Hematopoietic multipotent progenitor cell (in vitro differentiated cells): ENCODE measurements at regions not wholly inside any gene's neighbourhood (a gene's known extent, or its start where the extent isn't known, plus 50 kb on each side); places are given as distances from the start of the nearest gene placed in this dataset.
A peak's percentile ranks its signal among the peaks of the same experiment; 100 is the strongest.

Experiments used
- DNase-seq, 3 donors: peaks; one replicate each; pipeline ENCODE4 v3.0.0-alpha.2; 2011 to 2015; ENCODE audit warnings: low read depth in 2 of 3, low spot score in 2 of 3

DNA sequence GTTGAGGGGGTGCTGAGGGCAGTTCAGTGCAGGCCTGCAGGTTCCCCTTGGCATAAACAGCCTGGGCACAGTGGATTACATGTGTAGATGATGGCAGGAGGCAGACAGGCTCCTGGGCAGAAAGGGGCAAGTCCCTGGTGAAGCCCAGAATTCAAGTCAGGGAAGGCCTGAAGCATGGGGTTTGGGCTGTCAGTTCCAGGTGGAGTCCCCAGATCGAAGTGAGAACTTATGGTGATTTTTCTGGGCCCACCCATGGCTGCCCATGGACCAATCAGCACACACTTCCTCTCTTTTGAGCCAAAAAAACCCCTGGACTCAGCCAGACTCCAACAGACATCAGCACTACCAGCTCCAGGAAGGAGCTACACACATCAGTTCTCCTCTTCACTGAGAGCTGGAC, 529.1 kb downstream of the PPARGC1A start:
- no peak for DNase-seq

DNA sequence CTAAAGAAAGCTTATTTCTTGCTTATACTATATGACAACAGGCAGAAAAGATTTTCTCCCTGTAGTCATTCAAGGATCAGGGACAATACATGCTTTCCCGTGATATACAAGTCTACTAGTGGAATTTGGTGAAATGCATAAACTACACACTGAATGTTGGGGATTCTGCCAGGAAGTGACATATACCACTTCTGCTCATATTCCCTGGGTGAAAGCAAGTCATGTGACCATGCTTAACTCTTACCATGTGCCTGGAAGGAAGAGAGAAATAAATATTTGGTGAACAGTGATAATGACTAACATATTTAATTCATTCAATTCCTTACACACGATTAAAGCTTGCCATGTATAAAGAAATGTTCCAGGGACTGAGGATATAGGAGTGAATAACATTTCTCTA, 534.6 kb downstream of the PPARGC1A start:
- DNase-seq, result no peak

DNA sequence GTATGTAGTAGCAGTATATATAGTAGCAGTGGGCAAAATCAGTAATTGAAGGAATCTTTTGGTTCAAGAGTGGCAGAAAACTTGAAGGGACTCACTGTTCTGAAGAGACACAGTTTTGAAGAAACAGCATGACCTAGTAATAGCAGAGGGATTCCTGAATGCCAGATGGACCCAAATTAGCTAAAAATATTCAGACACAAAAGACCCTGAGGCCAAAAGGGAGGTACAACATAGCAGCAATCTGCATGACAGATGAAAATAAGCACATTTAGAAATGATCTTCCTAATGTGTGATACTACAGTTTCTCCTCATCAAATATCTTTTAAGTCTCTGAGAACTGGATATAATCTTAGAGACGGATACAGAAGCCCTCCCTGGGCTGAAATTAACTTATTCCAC, 536.6 kb downstream of the PPARGC1A start:
- DNase-seq, result no peak

DNA sequence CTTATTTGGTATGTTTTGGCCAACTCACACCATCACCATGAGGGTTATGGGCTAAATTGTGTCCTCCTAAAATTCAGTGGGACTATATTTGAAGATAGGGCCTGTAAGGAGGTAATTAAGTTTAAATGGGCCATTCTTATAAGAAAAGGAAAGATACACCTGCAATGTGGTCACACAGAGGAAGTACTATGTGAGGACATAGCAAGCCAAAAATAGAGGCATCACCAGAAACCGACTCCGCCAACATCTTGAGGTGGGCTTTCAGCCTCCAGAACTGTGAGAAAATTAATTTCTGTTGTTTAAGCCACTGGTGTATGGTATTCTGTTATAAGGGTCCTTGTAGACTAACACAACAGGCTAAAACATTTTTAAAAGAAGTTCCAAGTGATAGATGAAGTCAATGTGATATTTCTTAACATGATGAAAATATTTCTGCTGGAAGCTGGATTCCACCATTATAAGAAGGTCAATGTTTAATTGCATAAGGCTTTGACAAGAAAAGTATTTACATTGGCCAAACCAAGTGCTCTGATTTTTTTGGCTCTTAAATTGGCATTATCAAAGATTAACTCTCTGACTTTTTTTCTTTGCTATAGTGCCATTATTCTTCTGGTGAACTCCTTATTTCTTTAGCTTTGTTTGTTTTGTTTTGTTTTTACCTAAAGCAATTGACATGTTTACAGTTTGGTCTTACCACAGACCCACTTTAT, 540.9 kb downstream of the PPARGC1A start:
- DNase-seq, result no peak

DNA sequence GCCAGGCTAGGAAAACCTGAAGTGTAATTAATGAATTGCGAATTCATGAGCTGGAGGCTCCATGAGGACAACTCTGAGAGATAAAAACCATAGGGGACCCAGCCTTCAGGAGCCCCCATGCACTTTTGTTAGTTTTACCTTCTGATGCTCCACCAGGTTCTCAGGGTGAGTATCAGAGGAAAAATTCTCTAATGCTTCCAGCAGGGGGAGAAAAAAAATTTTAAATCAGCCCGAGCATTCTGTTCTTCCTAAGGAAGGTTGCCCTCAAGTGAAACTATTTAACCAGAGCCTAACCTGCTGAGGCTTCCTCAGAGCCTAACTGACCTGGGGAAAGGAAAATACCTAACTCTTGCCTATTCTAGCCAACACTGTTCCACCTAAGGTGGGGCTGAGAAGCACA, 552.6 kb downstream of the PPARGC1A start:
- DNase-seq, result no peak

DNA sequence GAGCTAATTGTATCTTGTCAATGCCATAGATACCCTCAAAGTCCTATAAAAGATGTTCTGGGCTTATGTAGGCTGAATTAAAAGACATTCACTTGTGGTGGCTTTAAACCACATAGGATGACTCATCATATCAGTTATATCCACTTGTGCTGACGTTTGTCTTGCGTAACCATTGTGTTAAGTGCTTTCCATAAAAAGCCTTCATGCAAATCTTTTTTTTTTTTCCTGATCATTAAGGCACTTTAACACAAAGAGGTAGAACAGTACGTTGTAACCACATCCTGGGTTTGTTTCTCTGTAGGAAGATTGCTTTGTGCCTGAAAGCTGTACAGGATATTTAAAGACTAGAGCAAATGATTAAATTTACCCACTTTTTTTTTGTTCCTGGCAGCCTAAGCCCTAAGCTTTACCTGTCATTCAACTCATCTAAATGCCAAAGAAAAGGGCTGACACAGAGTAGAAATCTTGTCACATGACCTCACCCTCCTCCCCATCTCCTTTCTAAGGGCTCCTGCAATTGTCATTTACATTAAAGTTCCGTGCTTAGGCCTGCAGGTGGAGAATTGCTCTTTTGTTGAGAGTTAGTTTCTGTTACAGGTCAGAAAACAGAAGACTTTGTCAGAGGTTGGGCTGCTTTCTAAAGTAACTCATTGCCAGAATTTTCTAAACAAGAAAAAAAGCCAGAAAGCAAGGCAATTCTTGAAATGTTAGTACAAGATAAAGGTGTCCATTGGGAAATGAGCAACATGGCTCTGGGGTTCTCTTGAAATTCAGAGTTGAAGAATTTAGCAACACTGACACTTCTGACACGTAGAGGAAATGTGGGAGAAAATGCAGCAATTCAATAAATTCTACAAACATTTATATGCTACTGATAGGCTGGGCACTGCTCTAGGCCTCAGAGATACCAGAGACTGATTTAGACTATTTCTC, 555.6 kb downstream of the PPARGC1A start:
- peak; percentile 25 to 94 (median 89) for DNase-seq

DNA sequence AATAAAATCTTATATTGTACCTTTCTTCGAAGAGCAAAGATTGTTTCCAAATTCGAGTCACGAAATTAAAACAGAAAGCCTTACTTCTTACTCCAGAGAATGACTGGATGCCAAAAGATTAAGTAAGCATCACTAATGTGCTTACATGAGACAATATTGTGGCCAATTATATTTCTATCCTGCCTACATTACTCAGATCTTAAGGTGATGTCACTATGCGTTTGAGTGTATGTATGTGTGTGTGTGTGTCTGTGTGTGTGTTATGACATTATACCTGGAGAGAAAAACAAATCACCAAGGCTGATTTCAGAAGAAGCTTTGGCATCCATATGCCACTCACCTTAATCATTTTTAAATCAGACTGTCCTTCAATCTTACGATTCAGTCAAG, 556.3 kb downstream of the PPARGC1A start:
- no peak for DNase-seq

DNA sequence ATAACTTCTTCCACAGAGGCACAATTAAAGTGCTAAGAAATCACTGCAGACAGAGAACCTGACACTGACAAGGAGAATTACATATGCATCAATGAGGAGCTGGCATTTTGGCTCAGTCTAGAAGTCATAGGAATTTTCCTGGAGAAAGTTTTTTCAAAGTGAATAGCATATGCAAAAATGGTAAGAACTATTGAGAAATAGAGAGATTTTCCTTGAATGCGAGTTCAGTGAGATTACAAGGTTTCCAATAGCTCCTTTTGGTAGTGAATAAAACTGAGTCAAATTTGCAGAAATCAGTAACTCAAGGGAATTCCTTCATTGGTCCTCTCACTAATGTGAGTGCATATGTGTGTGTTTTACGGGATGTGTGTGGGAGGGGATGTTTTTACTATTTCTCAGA, 557.5 kb downstream of the PPARGC1A start:
- no peak for DNase-seq

DNA sequence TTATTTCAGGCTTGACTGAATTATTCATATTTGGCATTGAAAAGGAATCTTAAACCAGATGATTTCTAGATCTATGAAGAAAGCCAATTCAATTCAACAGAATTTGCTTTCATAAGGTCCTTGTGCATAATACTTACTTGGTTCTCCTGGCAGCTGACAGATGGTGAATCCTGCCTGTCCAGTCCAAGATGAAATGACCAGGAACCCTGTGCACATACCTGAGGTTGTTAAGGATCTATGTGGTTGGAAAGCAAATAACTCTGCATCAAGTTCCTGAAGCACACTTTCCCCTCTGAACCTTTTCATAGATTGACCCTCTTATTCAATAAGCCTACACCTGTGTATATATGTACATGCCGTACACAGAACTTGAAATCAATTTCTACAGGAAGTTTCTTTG, 562.7 kb downstream of the PPARGC1A start:
- no peak for DNase-seq

DNA sequence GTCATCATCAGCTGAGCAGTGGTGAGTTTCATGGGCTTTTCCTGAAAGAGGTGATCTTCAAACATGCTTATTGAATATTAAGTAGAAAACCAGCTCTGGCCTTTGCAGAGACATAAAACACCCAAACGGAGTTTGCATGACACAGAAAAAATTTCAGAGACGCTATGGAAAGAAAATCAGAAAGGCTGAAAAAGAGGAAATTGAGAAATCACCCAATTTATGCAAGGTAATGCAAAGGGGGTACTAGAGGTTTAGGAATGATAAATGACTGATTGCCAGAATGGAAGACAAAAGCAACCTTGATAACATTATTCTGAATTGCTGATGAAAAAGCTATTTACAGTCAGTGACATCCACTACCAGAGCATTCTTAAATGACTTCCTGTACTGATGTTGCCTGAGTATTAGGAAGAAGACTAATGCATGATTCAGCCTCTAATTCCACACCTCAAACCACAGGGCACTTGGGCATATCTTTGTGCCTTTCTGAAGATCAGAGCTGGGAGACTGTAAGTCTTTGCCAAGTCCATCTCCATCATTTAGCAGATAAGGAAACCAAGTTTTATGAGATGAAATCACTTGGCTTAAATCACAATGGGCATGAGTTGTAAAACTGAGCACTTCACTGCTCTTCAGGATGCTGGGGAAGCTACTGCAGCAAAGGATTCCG, 565.7 kb downstream of the PPARGC1A start:
- DNase-seq, result peak in 1 of 3 donors; percentile 55

DNA sequence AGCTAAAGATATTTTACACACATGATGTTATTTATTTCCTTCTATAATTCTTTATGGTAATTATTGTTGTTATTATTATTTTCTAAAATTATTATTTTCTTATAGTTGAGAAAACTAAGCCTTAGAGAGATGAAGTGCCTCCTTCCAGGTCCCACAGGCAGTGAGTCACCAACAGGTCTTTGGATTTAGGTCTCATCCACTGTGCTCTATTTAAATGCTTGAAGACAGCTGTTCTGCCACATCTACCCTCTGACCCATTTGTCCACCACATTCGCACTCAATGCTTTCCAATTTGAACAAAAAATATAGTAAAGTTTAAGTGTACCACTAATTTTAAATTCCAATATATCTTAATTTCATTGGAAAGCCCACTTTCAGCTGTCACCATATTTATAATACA, 566.4 kb downstream of the PPARGC1A start:
- DNase-seq, result no peak

DNA sequence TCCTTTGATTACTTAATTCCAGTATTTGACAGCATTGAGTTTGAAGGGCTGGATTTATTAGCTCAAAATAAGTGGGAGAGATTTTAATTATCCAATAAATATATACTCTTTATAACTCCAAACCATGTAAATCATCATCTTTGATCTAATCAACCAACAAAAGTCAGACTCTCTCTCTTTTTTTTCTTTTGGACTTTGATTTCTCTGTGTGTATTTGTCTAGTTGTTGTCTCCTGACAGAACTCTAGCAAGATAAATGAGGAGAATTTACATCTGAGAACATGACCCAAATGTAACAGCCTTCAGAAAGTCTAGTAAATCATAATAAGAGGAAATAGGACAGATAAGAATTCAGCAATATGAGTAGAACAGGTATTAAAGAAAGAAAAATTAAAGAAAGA, 567.1 kb downstream of the PPARGC1A start:
- no peak for DNase-seq

DNA sequence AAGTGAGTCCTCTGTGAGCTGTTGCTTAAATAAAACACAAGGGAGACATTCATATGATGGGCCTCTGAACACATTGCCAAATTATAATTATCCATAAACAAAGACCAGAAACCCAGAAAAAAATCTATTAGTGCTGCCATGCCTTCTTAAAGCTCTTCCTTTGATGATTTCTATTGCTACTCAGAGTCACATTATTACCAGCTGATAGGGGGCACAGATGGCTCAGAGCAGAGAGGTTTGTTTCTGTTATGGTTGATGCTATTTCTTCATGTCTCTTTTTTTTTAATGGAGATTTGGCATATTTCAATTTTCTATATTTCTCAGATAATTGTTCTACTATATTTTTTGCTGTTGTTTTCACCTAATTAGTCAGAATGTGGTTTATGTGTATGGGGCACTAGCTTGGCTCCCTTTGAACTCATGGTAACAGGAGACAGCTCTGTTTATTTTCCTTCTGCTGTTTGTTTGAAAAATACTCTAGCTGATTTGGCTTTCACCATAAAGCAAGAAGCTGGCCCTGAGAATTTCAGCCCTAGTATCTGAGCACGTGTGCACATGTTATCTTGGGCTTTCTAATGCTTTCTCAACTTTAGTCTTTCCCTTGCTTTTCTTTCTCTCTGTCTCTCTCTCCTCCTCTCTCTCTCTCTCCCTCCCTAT, 568.8 kb downstream of the PPARGC1A start:
- no peak for DNase-seq

DNA sequence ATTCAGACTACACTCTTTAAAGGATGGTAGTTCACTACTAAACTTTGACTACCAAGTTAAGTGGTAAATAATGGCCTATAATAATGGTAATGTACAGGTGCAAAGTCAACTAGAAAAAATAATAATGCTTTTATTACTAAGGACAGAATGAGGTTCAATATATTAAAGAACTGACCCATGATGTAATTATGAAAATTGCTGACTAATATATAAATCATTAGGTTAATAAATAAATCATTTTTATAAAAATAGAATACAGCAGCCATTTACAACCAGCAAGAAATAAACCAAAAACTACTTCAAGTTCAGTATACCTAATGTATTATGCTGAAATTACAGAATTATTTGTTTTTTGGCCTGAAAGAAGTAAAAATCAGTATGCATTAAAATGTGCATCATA, 577.2 kb downstream of the PPARGC1A start:
- no peak for DNase-seq

DNA sequence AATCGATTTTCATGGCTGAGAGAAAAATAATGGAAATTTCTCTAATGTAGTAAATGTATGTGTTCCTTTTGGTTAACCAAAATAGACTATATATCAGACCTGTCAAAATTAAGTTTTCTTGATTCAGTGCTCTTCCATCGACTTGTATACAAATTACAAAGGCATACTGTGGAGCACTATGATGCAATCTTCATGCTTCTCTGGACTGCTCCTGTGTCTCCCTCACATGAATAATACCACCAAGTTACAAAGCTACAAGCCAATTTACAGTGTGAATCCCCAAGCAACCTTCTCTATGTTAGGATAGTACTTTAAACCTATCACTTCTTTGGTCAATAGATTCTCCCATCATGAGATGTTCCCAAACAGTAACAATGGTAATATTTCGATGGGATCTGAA, 577.9 kb downstream of the PPARGC1A start:
- DNase-seq, result no peak

DNA sequence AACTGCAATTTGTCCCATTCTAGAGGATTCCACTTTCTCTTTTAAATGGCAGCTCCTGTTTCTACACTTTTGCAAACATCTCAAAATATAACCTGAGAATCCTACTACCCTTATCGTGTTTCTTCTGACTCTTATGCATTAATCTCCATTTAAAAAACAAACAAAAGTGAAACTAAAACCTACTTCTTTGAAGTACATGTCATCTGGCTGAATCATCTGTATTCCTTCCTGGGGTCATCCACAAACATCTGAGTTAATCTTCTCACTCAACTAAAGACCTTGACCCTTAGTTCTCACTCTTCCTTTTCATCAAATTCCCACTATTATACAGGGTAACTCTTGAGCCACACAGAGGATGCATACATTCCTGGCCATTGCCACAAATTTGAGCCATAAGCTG, 584.8 kb downstream of the PPARGC1A start:
- no peak for DNase-seq

DNA sequence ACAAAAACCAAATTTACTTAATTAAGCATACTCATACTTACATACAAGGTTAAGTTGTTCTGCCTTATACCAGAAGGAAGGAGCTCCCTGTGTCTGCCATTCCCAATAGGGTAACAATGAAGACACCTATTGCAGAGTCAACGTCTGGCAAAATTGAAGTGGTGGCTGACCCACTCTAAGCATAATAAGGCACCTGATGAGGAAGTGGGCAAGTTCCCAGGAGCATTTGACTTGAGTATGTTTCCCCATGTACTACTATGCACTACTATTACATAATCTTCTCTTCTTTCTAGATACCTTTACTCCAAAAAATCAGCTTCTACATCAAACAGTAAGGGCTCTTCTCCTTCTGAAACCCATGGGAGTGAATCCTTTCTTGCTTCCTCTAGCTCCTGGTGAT, 591.5 kb downstream of the PPARGC1A start:
- DNase-seq, result no peak

DNA sequence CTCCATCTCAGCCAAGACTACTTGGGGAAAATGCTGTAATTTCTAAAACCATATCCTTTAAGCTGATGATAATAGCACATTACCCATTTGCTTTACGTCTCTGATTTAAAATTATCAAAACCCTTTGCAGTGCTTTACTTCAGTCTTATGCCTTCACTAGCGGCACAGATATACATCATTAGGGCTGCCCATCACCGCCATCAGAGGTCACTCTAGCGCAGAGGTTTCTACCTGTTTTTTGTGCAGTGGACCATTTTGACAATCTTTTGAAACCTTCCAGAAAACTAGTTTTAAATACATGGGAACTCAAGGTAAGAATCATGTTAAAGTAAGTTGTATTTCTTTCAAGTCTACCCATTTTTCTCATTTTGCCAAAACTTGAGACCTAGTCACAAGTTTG, 592.5 kb downstream of the PPARGC1A start:
- no peak for DNase-seq

DNA sequence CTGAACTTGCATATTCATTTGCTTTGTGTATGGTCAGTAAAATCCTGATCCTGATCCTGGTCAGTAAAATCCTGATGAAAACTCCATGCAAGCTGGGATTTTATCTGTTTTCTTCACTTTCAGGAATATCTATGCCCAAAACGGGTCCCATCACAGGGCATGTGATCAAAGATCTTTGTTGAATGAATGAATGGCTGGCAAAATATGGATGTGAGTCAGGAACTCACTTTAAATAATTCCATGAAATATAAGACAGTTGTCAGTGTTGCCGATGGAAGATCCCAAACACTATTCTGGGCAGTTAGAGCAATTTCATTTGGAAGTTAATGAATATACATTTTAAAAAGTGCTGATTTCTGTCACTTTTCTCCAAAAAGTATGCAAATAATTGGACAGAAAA, 598.4 kb downstream of the GBA3 start:
- no peak for DNase-seq

DNA sequence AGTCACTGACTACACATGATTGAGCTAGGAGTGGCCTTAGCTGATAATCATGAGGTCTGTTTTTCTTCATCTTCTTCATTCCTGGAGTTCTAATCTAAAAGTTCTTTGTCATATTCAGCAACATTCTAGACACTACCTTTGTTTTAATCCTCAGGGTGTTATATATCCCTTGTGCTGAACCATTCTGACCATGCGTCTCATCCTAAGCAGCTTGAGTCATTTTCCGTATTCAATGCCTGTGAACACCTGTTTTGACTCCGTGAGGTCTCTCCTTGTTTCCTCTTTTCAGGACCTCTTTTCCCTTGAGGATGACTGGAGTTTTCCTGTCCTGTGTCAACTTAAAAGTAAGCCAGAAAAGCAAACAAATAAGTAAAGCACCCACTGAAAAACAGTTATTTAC, 597.9 kb downstream of the GBA3 start:
- DNase-seq, result peak in 1 of 3 donors; percentile 4

DNA sequence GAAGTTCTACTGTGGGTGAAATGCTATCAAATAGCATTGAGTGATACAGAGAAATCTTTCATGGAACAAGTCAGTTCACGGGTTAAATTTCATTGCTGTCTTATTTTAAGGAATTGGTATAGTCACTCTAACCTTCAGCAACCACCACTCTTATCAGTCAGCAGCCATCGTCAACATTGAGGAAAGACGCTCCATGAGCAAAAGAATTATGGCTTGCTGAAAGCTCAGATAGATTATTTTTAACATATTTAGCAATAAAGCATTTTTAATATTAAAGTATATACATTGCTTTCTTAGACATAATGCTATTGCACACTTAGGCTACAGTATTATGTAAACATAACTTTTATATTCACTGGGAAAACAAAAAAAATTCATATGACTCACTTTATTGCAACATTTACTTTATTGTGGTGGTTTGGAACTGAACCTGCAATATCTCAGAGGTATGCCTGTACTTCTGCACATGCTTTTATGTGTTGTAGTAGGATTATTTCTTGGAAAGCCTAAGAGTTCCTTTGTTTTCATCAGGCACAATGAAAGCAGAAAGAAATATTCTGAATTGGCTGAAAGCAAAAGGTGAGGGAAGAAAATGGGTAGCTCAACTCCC, 586.7 kb downstream of the GBA3 start:
- no peak for DNase-seq
